Heart left ventricle (tissue), 13 donors: ENCODE measurements at regions not wholly inside any gene's neighbourhood (a gene's known extent, or its start where the extent isn't known, plus 50 kb on each side); places are given as distances from the start of the nearest gene placed in this dataset.

Source experiments
- CTCF ChIP-seq, 12 donors: fragments of 200-600 bp; sonication (generic) in 4 of 12; IDR thresholded peaks; one replicate each; pipeline versions ENCODE4 v1.5.0 to v1.8.0; 2018 to 2022; ENCODE audit warnings: antibody characterized with exemption in 12 of 12, mild to moderate bottlenecking in 5 of 12
- POLR2A ChIP-seq, 2 donors: fragments of 450-650 bp; IDR thresholded peaks; one replicate each; pipeline ENCODE4 v1.6.1; 2017; ENCODE audit warnings: antibody characterized with exemption in 2 of 2, mild to moderate bottlenecking in 2 of 2, moderate library complexity in 2 of 2
- donor health status: ischemic (EF 13 %, LVEDD 7.1; RV severe dilation, severe dysfunction).
- donor health status: DM: no; HTN: yes; CAD: no.
- donor health status: DM: no; HTN: no; CAD: no.
- donor health status: ischemic (EF 25% LVEDD 6.9; RV normal size, moderate dysfunction).
- donor health status: ischemic (EF 25% LVEDD 5.7; RV mildly dilated, moderate dysfunction).
- donor health status: ischemic (EF 35%, LVEDD 5.7; RV mildly dilated, moderate dysfunction).
- donor health status: nonischemic (EF 11% LVEDD 7.7; RV severe dilation, severe dysfunction).
- donor health status: DM: yes; HTN: yes; CAD: no.
- donor health status: PGD.
- donor health status: ischemic (EF 29% LVEDD 5.4; RV normal size, mild dysfunction).
- donor health status: nonischemic (EF 23%, LVEDD 6.1; RV moderate dilation, normal function).

- TF ChIP-seq CTCF (IDR thresholded peaks at IDR 0.05) (no peak), POLR2A (IDR thresholded peaks at IDR 0.05) (no peak)
These were observed 543.5 kb downstream of the GABRG1 start for GRCh38 chr4:45580334-45580733.
